ENCODE measurements at regions not wholly inside any gene's neighbourhood (a gene's known extent, or its start where the extent isn't known, plus 50 kb on each side); places are given as distances from the start of the nearest gene placed in this dataset.

DNA sequence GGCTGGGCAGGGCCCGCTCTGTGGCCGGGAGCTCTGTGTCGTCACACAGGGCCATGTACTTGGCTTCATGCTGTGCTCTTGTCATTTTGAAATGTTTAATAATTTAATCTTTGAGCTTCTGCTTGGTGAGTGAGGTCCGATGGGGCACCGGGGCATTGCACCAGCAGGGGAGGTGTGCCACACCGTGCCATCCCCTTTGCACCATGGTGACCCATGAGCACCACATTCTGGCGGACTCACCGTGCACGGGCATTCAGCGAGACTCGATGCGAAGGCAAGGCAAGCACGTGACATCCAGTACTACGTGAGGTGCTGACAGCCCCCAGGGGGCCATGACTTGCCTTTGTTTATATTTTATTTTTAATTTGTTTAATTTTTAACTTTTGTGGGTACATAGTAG lies 204.3 kb downstream of the URI1 start:
- Histone ChIP-seq H3K27ac (no peak overlapping the region), H3K4me3 (no peak overlapping the region)
- TF ChIP-seq CTCF (IDR thresholded peaks at IDR 0.05), result no peak
- DNase-seq (ENCODE audit: low spot score), result no peak

- H3K27ac ChIP-seq, result no peak overlapping the region
- TF ChIP-seq CTCF (IDR thresholded peaks at IDR 0.05), result no peak
- no peak for DNase-seq (ENCODE audit: low spot score)
- no peak overlapping the region for H3K4me3 ChIP-seq
These were observed 206.2 kb downstream of the URI1 start for GRCh38 chr19:30148039-30148790.

DNA sequence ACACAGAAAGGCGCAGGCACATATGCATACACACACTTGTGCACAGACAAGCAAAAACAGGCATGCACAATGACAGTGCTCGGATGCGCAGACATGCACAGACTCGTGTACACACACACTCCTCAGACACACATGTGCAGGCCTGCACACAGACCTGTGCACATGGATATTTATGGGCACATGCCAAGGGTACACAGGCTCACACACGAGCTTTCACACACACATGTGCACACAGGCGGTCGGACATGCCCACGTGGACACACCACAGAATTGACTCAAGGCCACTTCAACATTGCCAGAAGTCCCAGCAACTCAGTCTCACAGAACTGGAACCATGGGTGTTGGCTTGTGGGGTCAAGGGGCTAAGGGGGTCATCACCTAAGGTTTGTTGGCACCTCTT lies 206.8 kb downstream of the URI1 start:
- TF ChIP-seq CTCF (IDR thresholded peaks at IDR 0.05), result no peak
- H3K27ac ChIP-seq, result no peak overlapping the region

DNA sequence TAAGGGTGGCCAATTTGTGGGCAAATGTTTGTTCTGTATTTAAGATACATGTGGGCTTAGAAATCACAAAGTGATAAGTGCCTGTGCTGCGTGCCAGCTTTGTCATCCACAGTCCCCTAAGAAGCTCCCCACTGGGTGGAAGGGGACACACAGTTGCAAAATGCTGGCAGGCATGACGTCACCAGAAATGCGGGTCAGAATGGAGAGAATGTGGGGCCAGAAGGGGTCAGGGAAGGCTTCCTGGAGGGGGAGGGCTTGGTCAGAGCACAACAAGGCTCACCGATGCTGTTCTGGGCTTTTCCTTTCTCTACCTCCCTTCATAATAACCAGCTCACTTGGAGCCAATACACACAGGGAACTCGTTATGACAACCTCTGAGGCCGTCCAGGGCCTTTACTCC lies 207.3 kb downstream of the URI1 start:
- Histone ChIP-seq H3K27ac (no peak overlapping the region), H3K4me3 (no peak overlapping the region)
- no peak for TF ChIP-seq CTCF (IDR thresholded peaks at IDR 0.05)
- no peak for DNase-seq (ENCODE audit: low spot score)

More for the DNA sequence above, 206.8 kb downstream of the URI1 start:
- H3K4me3 ChIP-seq, result no peak overlapping the region
- no peak for DNase-seq (ENCODE audit: low spot score)

- Histone ChIP-seq H3K4me3 (no peak overlapping the region), H3K27ac (no peak overlapping the region)
- TF ChIP-seq CTCF (IDR thresholded peaks at IDR 0.05), result no peak
- DNase-seq (ENCODE audit: low spot score), result no peak
These were observed 208.6 kb downstream of the URI1 start for GRCh38 chr19:30150626-30151025.

GRCh38 chr19:30151081-30151480 lies 209.0 kb downstream of the URI1 start:
- no peak overlapping the region for H3K4me3 ChIP-seq
- TF ChIP-seq CTCF (IDR thresholded peaks at IDR 0.05), result no peak
- no peak for DNase-seq (ENCODE audit: low spot score)
- H3K27ac ChIP-seq, result no peak overlapping the region

GRCh38 chr19:30152510-30153291 lies 210.7 kb downstream of the URI1 start:
- DNase-seq (ENCODE audit: low spot score), result no peak
- no peak overlapping the region for H3K4me3 ChIP-seq
- no peak for TF ChIP-seq CTCF (IDR thresholded peaks at IDR 0.05)
- no peak overlapping the region for H3K27ac ChIP-seq
